GM12878 (cell line): ENCODE measurements at regions not wholly inside any gene's neighbourhood (a gene's known extent, or its start where the extent isn't known, plus 50 kb on each side); places are given as distances from the start of the nearest gene placed in this dataset.

Source experiments
- BHLHE40 ChIP-seq, 2 experiments: fragments of 450-650 bp in 1 of 2; IDR thresholded peaks; 2 replicates each; pipeline ENCODE4 v1.6.1; 2011 to 2017; ENCODE audit warnings: low read depth in 2 of 2, borderline replicate concordance in 1 of 2, improper control_type of control experiment in 1 of 2, low read length in 1 of 2, mild to moderate bottlenecking in 1 of 2
- CREB1 ChIP-seq: IDR thresholded peaks from 2 replicates; pipeline ENCODE4 v1.6.1; 2012; ENCODE audit warnings: low read depth, mild to moderate bottlenecking, inconsistent platforms
- CTCF ChIP-seq, 3 experiments: IDR thresholded peaks in 2 of 3; conservative IDR thresholded peaks in 1 of 3; 2 replicates each; pipeline ENCODE4 v1.5.1; 2011; ENCODE audit warnings: low read depth in 3 of 3, low read length in 3 of 3, mild to moderate bottlenecking in 3 of 3, control low read depth in 2 of 3, moderate library complexity in 2 of 3, inconsistent platforms in 1 of 3, mixed read lengths in 1 of 3; ENCODE audit not compliant: control insufficient read depth in 2 of 3, insufficient read depth in 1 of 3; ENCODE audit errors: extremely low read depth in 1 of 3
- EGR1 ChIP-seq, 2 experiments: IDR thresholded peaks; 1 replicate in 1 of 2; 2 replicates in 1 of 2; pipeline ENCODE4 v1.6.1; 2011 to 2012; ENCODE audit warnings: low read depth in 2 of 2, low read length in 2 of 2, borderline replicate concordance in 1 of 2, mild to moderate bottlenecking in 1 of 2, moderate library complexity in 1 of 2
- FOXK2 ChIP-seq: fragments of 450-650 bp; IDR thresholded peaks from 2 replicates; pipeline ENCODE4 v1.6.1; 2017; ENCODE audit warnings: mild to moderate bottlenecking, moderate library complexity
- JUND ChIP-seq: IDR thresholded peaks from 2 replicates; pipeline ENCODE4 v1.6.1; 2012; ENCODE audit warnings: low read depth, mild to moderate bottlenecking, low read length, improper control_type of control experiment, moderate library complexity
- NRF1 ChIP-seq: conservative IDR thresholded peaks from 2 replicates; pipeline ENCODE4 v1.6.1; 2011; ENCODE audit warnings: mild to moderate bottlenecking, low read depth, low read length, improper control_type of control experiment
- TF ChIP-seq, protein P1 (sequence below): fragments of 450-650 bp; formaldehyde crosslinking; IDR thresholded peaks from 2 replicates; pipeline ENCODE4 v1.5.0; 2022; ENCODE audit warnings: mild to moderate bottlenecking, missing genetic modification characterization

- TF ChIP-seq CTCF (IDR thresholded peaks at IDR 0.05 in 2 of 3, conservative IDR thresholded peaks at IDR 0.05 in 1 of 3; ENCODE audit: control insufficient read depth in 2 of 3, extremely low read depth in 1 of 3, insufficient read depth in 1 of 3, low read depth in 3 of 3, low read length in 3 of 3) (no peak), EGR1 (IDR thresholded peaks at IDR 0.05; ENCODE audit: borderline replicate concordance in 1 of 2, low read depth in 2 of 2, low read length in 2 of 2) (no peak), JUND (no peak), FOXK2 (no peak), NRF1 (no peak), BHLHE40 (IDR thresholded peaks at IDR 0.05; ENCODE audit: borderline replicate concordance in 1 of 2, low read depth in 2 of 2, low read length in 1 of 2) (no peak), CREB1 (no peak)
- TF ChIP-seq, protein P1, sequence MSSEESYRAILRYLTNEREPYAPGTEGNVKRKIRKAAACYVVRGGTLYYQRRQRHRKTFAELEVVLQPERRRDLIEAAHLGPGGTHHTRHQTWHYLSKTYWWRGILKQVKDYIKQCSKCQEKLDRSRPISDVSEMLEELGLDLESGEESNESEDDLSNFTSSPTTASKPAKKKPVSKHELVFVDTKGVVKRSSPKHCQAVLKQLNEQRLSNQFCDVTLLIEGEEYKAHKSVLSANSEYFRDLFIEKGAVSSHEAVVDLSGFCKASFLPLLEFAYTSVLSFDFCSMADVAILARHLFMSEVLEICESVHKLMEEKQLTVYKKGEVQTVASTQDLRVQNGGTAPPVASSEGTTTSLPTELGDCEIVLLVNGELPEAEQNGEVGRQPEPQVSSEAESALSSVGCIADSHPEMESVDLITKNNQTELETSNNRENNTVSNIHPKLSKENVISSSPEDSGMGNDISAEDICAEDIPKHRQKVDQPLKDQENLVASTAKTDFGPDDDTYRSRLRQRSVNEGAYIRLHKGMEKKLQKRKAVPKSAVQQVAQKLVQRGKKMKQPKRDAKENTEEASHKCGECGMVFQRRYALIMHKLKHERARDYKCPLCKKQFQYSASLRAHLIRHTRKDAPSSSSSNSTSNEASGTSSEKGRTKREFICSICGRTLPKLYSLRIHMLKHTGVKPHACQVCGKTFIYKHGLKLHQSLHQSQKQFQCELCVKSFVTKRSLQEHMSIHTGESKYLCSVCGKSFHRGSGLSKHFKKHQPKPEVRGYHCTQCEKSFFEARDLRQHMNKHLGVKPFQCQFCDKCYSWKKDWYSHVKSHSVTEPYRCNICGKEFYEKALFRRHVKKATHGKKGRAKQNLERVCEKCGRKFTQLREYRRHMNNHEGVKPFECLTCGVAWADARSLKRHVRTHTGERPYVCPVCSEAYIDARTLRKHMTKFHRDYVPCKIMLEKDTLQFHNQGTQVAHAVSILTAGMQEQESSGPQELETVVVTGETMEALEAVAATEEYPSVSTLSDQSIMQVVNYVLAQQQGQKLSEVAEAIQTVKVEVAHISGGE: no peak
Observed at GRCh38 chr3:71983694-71984093, 198.7 kb upstream of the PROK2 start.
